GF-D8 (cell line): ENCODE measurements at regions not wholly inside any gene's neighbourhood (a gene's known extent, or its start where the extent isn't known, plus 50 kb on each side); places are given as distances from the start of the nearest gene placed in this dataset.

Experiments
- DNase-seq: peaks from one replicate; lab custom pipeline; 2025; lab: John Stamatoyannopoulos, UW

- DNase-seq: no peak
These were observed 155.0 kb downstream of the TOMM20 start for GRCh38 chr1:234973426-234974250.

GRCh38 chr1:234972411-234973191 lies 156.0 kb downstream of the TOMM20 start:
- no peak for DNase-seq

GRCh38 chr1:234971586-234972297 lies 156.9 kb downstream of the TOMM20 start:
- DNase-seq: no peak

GRCh38 chr1:234970731-234971476 lies 157.7 kb downstream of the TOMM20 start:
- no peak for DNase-seq

- no peak for DNase-seq
These were observed 158.3 kb downstream of the TOMM20 start for GRCh38 chr1:234970401-234970730.

- DNase-seq: no peak
These were observed 158.8 kb downstream of the TOMM20 start for GRCh38 chr1:234969581-234970400.

- DNase-seq: no peak
These were observed 159.6 kb downstream of the TOMM20 start for GRCh38 chr1:234969011-234969441.

- no peak for DNase-seq
These were observed 160.2 kb downstream of the TOMM20 start for GRCh38 chr1:234968451-234968850.

- no peak for DNase-seq
These were observed 161.5 kb downstream of the TOMM20 start for GRCh38 chr1:234967121-234967520.

GRCh38 chr1:234965111-234965510 lies 163.5 kb downstream of the TOMM20 start:
- DNase-seq: no peak

- no peak for DNase-seq
These were observed 164.5 kb downstream of the TOMM20 start for GRCh38 chr1:234963904-234964702.

- DNase-seq: peak; percentile 100
These were observed 165.3 kb downstream of the TOMM20 start for GRCh38 chr1:234963180-234963903.

- peak; percentile 93 for DNase-seq
These were observed 166.2 kb downstream of the TOMM20 start for GRCh38 chr1:234962340-234962989.

- DNase-seq: peak; percentile 97
These were observed 166.9 kb downstream of the TOMM20 start for GRCh38 chr1:234961456-234962339.

- DNase-seq: peak; percentile 94
These were observed 167.7 kb downstream of the TOMM20 start for GRCh38 chr1:234960722-234961455.

GRCh38 chr1:234958706-234959657 lies 169.7 kb downstream of the TOMM20 start:
- DNase-seq: peak; percentile 90
